Kidney (tissue), 13 donors: ENCODE measurements at regions not wholly inside any gene's neighbourhood (a gene's known extent, or its start where the extent isn't known, plus 50 kb on each side); places are given as distances from the start of the nearest gene placed in this dataset.

Experiments used
- DNase-seq, 5 donors: peaks; one replicate each; pipeline ENCODE4 v3.0.0-alpha.2; 2013 to 2020
- FAIRE-seq: peaks from 2 replicates; lab custom pipeline; 2012; peaks lifted over from hg19 to GRCh38; lab: Jason Lieb, UNC
- H3K27ac ChIP-seq, 2 donors: one replicate each; pipeline ENCODE4 v1.7.0; 2013; ENCODE audit warnings: low read depth in 2 of 2, low read length in 2 of 2, inconsistent platforms in 1 of 2
- H3K27me3 ChIP-seq: one replicate; pipeline ENCODE4 v1.7.1; 2013; ENCODE audit warnings: low read length, inconsistent platforms; ENCODE audit not compliant: control insufficient read depth, insufficient read depth
- H3K36me3 ChIP-seq, 3 donors: one replicate each; pipeline versions ENCODE4 v1.7.0 to v1.7.1; 2013; ENCODE audit warnings: low read length in 3 of 3, control low read depth in 1 of 3, inconsistent platforms in 1 of 3; ENCODE audit not compliant: insufficient read depth in 3 of 3, control insufficient read depth in 2 of 3
- H3K4me1 ChIP-seq, 3 donors: one replicate each; pipeline versions ENCODE4 v1.7.0 to v1.7.1; 2013; ENCODE audit warnings: low read length in 3 of 3, inconsistent platforms in 1 of 3, low read depth in 1 of 3; ENCODE audit not compliant: control insufficient read depth in 2 of 3, insufficient read depth in 2 of 3
- H3K4me3 ChIP-seq, 3 donors: one replicate each; pipeline versions ENCODE4 v1.7.0 to v1.8.1; 2013; ENCODE audit warnings: low read length in 3 of 3, control low read depth in 1 of 3, inconsistent platforms in 1 of 3
- H3K9ac ChIP-seq, 3 donors: one replicate each; pipeline versions ENCODE4 v1.7.0 to v1.7.1; 2013; ENCODE audit warnings: low read length in 3 of 3, control low read depth in 1 of 3, inconsistent platforms in 1 of 3
- H3K9me3 ChIP-seq, 3 donors: one replicate each; pipeline versions ENCODE4 v1.7.0 to v1.7.1; 2013; ENCODE audit warnings: low read length in 3 of 3, control low read depth in 1 of 3, inconsistent platforms in 1 of 3; ENCODE audit not compliant: control insufficient read depth in 2 of 3, insufficient read depth in 1 of 3
- CTCF ChIP-seq: IDR thresholded peaks from 3 replicates; pipeline ENCODE4 v1.5.1; 2012; ENCODE audit warnings: mild to moderate bottlenecking, moderate library complexity, borderline replicate concordance; ENCODE audit not compliant: insufficient read depth; ENCODE audit errors: extremely low read depth
- intact Hi-C: fragments of 100-400 bp; cut with DNase I; formaldehyde crosslinking; loops from one replicate; pipeline ENCODE4 v1.11.1; 2022
- donor health status: control.
- donor health status: control.
- donor health status: control.
- donor health status: control.
- donor health status: control.
- donor health status: DM: yes; HTN: yes; CAD: no.
- donor health status: Normal renal cell carcinoma (clear cell type).

- DNase-seq: no peak
- Histone ChIP-seq H3K36me3 (no peaks in the 10 kb centered on the region), H3K27ac (no peak overlapping the region), H3K4me1 (no peaks in the 10 kb centered on the region), H3K9ac (no peak overlapping the region), H3K27me3 (no peaks in the 10 kb centered on the region), H3K9me3 (peaks cover 0 to 3% (median 0%) of the 10 kb centered on the region in 3 donors), H3K4me3 (no peak overlapping the region)
- intact Hi-C loops: no loop called here
- no peak for TF ChIP-seq CTCF
- no peak for FAIRE-seq
Observed at GRCh38 chr16:7805686-7806396, 473.2 kb downstream of the RBFOX1 start.

- Histone ChIP-seq H3K27ac (no peak overlapping the region), H3K4me1 (no peaks in the 10 kb centered on the region), H3K36me3 (no peaks in the 10 kb centered on the region), H3K4me3 (no peak overlapping the region), H3K27me3 (no peaks in the 10 kb centered on the region), H3K9ac (no peak overlapping the region), H3K9me3 (peaks cover 0 to 3% (median 0%) of the 10 kb centered on the region in 3 donors)
- TF ChIP-seq CTCF: no peak
- intact Hi-C loops: no loop called here
- DNase-seq (no peak), FAIRE-seq (no peak)
Observed at GRCh38 chr16:7804635-7805195, 472.1 kb downstream of the RBFOX1 start.

GRCh38 chr16:7792346-7792745 lies 459.7 kb downstream of the RBFOX1 start:
- DNase-seq (no peak), FAIRE-seq (no peak)
- TF ChIP-seq CTCF: no peak
- Histone ChIP-seq H3K27me3 (no peaks in the 10 kb centered on the region), H3K36me3 (no peaks in the 10 kb centered on the region), H3K4me1 (no peaks in the 10 kb centered on the region), H3K9me3 (no peaks in the 10 kb centered on the region), H3K9ac (no peak overlapping the region), H3K27ac (no peak overlapping the region), H3K4me3 (no peak overlapping the region)
- intact Hi-C loops: no loop called here
